HFF-Myc (cell line): ENCODE measurements at regions not wholly inside any gene's neighbourhood (a gene's known extent, or its start where the extent isn't known, plus 50 kb on each side); places are given as distances from the start of the nearest gene placed in this dataset.
"Not testable (repeated sequence)": the region's sequence is repeated elsewhere in the genome, so short reads cannot be mapped to it uniquely, and the experiment has no call there.

ENCODE experiments used
- DNase-seq: peaks from one replicate; pipeline ENCODE4 v3.0.0-alpha.2; 2011; ENCODE audit warnings: low read depth; ENCODE audit errors: extremely low read depth
- H3K4me3 ChIP-seq: replicated peaks from 2 replicates; pipeline ENCODE4 v1.5.1; 2011; ENCODE audit warnings: low read depth, mild to moderate bottlenecking, control low read depth, low read length
- CTCF ChIP-seq: IDR thresholded peaks from 2 replicates; pipeline ENCODE4 v1.5.1; 2012; ENCODE audit warnings: mild to moderate bottlenecking, low read depth, low read length, control low read depth; ENCODE audit errors: missing control alignments

DNA sequence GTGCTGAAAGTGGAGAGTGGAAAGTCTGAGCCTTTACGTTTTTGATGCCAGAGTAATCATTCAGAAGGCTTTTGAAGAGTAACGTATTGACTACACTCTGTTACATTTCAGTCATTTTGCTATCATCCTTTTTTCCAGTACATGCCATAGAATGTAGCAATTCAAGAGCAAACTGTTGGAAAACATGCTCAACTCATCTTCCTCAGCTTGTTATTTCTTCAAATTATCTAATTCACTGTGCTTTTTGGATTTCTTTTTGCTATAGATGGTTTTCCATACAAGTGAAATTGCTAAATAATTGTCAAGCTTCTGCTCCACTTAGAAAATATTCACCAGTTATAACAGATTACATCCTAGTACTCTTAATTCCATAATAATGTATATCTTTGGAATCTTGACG is 129.9 kb upstream of the CLEC14A start:
- no peak for TF ChIP-seq CTCF
- no peak overlapping the region for H3K4me3 ChIP-seq
- no peak for DNase-seq

GRCh38 chr14:38385343-38385742 is 129.4 kb upstream of the CLEC14A start:
- no peak for DNase-seq
- TF ChIP-seq CTCF = no peak
- no peak overlapping the region for H3K4me3 ChIP-seq

DNA sequence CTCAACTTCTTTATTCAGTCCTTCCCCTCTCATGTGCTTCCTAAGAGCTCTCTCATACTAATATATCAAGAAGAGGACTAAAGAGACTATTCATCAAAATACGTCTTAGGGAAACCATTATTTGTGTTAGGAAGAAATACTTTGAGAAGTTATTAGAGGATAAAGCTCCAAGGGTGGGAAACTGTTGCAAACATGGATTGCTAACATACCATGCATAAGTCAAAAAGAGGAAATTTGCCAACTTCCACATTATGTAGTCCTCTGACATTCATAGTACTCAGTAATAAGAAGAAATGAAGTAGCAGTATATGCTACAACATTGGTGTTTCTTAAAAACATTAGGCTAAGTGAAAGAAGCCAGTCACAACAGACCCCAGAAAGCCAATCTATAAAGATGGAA is 128.8 kb upstream of the CLEC14A start:
- no peak for DNase-seq
- TF ChIP-seq CTCF = no peak

DNA sequence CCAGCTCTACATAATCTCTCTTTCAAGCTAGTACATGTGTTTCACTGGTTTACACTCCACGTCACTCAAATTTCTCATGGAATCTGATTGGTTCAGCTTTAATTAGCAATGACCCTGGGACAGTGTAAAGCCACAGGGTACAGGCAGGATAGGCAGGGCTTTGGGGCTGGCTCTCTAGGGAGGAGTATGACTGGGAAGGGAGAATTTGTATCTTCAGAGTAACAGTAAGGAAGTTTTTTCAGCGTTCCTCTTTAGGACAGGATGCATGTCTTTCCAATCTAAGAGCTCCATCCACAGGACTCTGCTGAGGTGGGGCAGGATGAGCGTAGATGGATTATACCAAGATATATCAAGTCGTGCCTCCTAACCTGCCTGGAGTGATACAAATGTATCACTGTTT is 112.0 kb upstream of the CLEC14A start:
- no peak overlapping the region for H3K4me3 ChIP-seq
- no peak for DNase-seq
- TF ChIP-seq CTCF = no peak

More for the DNA sequence above, 128.8 kb upstream of the CLEC14A start:
- H3K4me3 ChIP-seq = no peak overlapping the region

DNA sequence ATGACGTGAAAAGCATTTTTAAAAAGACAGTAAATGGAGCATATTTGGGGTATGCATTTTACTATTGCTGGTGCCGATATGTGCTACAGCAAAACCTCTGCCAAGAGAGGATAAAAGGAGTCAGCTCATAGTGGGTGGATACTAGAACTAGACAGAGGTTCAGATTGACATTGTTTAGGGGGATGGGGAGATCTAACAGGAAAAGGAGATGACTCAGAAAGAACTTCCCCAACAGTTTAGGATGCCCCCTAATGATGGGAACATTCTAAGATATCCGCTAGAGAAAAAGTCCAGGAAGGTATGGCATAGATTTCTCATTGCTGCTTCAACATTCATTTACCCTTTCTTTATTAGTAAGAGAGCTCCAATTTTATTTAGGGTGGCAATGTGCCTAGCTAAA is 110.5 kb upstream of the CLEC14A start:
- no peak overlapping the region for H3K4me3 ChIP-seq
- DNase-seq = no peak
- TF ChIP-seq CTCF = no peak

DNA sequence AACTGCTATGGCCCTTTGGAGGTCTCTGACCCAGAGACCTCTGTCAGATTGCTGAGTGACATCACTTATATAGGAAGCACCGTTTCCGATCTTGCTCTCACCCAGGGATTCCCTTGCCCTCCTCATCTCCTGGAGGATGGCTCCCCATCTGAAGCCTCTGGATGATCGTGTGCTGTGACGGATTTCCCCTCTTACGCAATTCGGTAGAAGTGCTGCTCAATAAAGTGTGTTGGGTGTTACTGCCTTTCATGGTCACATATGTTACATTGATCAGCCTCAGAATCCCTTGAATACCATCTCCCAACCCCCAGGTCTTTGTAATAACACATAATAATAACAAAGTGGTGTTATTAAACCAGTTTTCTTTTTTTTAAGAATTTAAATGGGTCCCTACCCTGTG is 107.3 kb upstream of the CLEC14A start:
- no peak for TF ChIP-seq CTCF
- no peak overlapping the region for H3K4me3 ChIP-seq
- DNase-seq = no peak

DNA sequence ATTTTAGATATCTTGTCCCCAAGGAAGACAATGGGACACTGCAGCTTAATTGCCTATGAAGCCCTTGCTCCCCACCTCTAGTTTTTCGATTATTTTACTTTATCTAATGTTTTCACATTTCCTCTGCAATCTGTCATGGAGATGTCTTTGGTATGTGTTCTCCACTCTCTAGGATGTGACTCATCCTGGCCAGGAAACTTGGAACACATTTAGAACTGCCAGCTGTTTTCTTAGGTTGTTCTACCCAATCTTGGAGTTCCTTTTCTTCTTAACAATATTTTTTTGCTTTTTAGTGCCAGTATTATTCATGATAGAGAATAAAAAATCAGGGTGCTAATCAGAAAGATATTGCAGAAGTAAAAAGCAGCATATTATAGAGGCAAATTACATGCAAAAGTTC is 101.7 kb upstream of the CLEC14A start:
- H3K4me3 ChIP-seq = no peak overlapping the region
- DNase-seq = peak; percentile 65
- no peak for TF ChIP-seq CTCF

DNA sequence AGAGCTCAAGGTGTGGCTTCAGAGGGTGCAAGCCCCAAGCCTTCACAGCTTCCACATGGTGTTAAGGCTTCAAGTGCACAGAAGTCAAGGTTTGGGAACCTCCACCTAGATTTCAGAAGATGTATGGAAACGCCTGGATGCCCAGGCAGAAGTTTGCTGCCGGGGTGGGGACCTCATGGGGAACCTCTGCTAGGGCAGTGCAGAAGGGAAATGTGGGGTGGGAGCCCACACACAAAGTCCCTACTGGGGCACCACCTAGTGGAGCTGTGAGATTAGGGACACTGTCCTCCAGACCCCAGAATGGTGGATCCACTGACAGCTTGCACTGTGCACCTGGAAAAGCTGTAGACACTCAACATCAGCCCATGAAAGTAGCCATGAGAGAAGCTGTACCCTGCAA is 99.6 kb upstream of the CLEC14A start:
- not testable (repeated sequence) for DNase-seq, H3K4me3 ChIP-seq
